HG03045 (cell line): ENCODE measurements at regions not wholly inside any gene's neighbourhood (a gene's known extent, or its start where the extent isn't known, plus 50 kb on each side); places are given as distances from the start of the nearest gene placed in this dataset.
"Not testable (repeated sequence)": the region's sequence is repeated elsewhere in the genome, so short reads cannot be mapped to it uniquely, and the experiment has no call there.

Experiments
- ATAC-seq: cut with Tn5 transposase; IDR thresholded peaks from one replicate; pipeline ENCODE4 v1.9.1; 2021; ENCODE audit warnings: mild to moderate bottlenecking, moderate library complexity; ENCODE audit not compliant: unreplicated experiment

DNA sequence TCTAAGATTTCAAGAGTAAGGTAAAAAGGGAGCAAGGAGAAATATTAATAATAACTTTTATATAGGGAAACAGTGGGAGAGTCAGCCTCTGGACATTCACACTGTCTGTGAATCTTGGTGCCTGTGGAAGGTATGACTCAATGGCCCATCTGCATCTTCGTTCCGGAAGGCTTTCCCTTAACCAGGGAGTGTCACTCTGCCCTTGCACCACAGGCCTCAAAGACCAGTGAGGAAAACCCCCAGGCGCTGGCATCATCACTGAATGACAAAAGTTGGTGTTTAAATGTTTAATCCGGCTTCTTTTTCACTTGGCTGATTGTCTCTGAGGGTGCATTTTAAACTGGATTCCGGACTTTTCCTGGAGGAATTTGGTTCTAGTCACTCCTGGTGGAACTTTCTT lies 522.4 kb upstream of the TLE4 start:
- ATAC-seq, result no peak

GRCh38 chr9:79053598-79053997 lies 518.2 kb upstream of the TLE4 start:
- no peak for ATAC-seq

DNA sequence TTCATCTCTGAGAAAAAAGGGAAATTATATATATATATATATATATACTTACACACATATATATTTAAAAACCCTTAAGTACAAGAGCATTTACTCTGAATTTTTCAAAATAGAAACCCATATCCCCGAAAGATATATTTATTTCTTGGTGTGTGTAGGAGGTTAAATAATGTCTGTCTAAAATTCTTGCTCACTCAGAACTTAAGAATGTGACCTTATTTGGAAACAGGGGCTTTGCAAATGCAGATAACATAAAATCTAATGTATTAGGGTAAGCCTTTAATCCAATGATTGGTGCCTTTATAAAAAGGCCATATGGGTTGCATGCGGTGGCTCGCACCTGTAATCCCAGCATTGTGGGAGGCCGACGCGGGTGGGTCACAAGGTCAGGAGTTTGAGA lies 517.3 kb upstream of the TLE4 start:
- no peak for ATAC-seq

GRCh38 chr9:79056041-79056440 lies 515.7 kb upstream of the TLE4 start:
- ATAC-seq, result no peak

GRCh38 chr9:79057576-79057975 lies 514.2 kb upstream of the TLE4 start:
- no peak for ATAC-seq

- ATAC-seq, result no peak
These were observed 511.0 kb upstream of the TLE4 start for GRCh38 chr9:79060766-79061165.

DNA sequence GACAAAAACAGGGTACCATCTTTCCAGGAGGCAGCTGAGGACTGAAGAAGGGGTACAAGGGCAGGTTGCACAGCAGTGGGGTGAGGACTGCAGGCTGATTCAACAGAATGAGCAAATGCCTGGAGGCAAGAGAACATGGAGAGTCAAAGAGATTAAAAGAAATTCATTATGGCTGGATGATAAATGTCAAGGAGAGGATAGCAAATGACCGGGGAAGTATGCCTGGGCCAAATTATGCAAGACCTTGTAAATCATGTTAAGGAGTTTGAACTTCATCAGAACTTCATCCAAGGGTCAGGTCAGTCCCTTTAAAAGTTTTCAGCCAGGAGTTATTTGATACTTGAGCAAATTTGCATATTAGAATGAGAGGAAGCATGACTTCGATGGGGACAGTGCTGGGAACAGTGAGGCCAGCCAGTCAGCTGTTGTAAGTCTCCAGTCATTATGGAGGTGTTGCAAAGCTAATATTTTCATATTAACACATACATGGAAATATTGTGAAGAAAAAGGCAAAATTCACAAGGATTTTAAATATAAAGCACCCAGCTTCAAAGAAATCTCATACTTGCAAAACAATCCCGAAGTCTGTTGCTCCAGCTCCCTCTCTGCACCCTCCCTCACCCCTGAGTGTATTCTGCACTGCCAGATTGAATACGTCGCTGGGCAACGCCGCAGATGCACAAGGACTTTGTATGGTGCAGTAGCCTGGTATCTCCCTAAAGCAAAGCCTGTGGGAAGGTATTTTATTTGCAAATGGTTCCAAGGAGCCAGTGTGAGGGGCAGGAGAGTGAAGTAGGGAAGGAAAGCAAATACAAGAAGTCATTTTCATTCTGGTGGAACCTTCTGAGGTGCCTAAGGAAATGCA lies 509.8 kb upstream of the TLE4 start:
- ATAC-seq, result no peak

DNA sequence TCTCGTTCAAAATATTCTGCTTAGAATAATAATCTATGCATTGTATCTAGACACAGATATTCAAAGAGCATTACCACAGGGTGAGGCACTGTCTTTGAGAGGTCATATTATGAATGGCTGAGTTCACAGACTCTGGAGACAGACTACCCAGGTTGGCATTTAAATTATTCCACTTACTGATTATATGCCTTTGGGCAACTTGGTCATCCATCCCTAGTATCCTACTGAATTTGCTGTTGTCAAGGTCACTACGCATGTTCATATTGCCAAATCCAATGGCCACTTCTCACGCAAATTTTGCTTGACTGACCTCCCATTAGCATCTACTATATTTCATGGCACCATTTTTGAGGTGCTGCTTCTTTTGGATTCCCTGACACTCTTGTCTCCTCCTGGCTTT lies 498.6 kb upstream of the TLE4 start:
- no peak for ATAC-seq

DNA sequence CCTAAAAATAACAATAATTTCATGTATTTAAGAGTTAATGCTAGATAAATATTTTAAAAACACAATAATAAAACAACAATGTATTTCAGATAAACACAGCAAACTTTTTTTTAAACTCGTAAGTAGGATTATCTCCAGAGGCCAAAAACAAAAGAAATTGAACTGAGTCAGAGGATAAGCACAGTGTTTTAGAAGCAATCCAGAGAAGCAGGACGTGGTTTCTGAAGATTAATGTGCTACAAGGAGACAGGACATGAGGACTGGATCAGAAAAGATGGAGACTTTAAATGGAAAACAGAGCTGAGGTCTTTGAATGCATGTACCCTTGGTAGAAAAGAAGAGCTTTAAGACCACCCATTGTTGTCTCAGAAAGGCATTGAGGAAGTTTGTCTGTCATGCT lies 491.2 kb upstream of the TLE4 start:
- ATAC-seq, result no peak

- no peak for ATAC-seq
These were observed 488.1 kb upstream of the TLE4 start for GRCh38 chr9:79083621-79084020.

GRCh38 chr9:79087133-79087532 lies 484.6 kb upstream of the TLE4 start:
- no peak for ATAC-seq

- no peak for ATAC-seq
These were observed 482.7 kb upstream of the TLE4 start for GRCh38 chr9:79089054-79089560.

GRCh38 chr9:79089851-79090250 lies 481.9 kb upstream of the TLE4 start:
- not testable (repeated sequence) for ATAC-seq

GRCh38 chr9:79103257-79103656 lies 468.5 kb upstream of the TLE4 start:
- ATAC-seq, result not testable (repeated sequence)

GRCh38 chr9:79104216-79104615 lies 467.5 kb upstream of the TLE4 start:
- ATAC-seq, result no peak

GRCh38 chr9:79104951-79105350 lies 466.8 kb upstream of the TLE4 start:
- no peak for ATAC-seq

DNA sequence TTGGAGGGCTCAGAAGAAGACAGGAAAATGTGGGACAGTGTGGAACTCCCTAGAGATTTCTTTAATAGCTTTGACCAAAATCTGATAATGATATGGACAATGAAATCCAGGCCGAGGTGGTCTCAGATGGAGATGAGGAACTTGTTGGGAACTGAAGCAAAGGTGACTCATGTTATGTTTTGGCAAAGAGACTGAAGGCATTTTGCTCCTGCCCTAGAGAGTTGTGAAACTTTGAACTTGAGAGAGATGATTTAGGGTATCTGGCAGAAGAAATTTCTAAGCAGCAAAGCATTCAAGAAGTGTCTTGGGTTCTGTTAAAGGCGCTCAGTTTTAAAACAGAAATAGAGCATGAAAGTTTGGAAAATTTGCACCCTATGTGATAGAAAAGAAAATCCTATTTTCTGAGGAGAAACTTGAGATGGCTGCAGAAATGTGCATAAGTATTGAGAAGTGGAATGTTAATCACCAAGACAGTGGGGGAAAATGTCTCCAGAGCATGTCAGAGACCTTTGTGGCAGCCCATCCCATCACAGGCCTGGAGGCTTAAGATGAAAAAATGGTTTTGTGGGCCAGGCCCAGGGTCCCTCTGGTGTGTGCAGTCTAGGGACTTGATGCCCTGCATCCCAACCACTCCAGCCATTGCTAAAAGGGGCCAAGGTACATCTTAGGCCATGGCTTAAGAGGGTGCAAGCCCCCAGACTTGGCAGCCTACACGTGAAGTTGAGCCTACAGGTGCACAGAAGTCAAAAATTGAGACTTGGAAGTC lies 463.7 kb upstream of the TLE4 start:
- no peak for ATAC-seq

DNA sequence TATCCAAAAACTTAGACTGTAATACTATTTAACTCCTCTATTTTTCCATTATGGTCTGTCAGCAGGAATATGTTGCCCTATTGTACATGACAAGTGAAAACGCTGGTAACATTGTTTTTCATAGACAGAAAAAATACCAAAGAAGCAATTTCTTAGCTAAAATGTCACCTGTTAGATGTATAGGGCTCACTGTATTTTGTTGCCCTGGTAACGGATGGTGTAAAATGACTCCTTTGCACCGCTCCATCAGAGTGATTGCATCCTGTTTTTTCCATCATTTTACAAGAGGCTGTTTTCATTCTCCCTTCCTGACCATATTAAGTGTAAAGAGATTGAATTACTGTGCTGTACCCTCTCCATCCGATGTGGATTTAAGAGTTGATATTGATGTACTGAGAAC lies 460.1 kb upstream of the TLE4 start:
- ATAC-seq, result no peak

- ATAC-seq, result no peak
These were observed 456.6 kb upstream of the TLE4 start for GRCh38 chr9:79115176-79115575.

- no peak for ATAC-seq
These were observed 455.7 kb upstream of the TLE4 start for GRCh38 chr9:79116041-79116440.

GRCh38 chr9:79116709-79117108 lies 455.1 kb upstream of the TLE4 start:
- ATAC-seq, result no peak

DNA sequence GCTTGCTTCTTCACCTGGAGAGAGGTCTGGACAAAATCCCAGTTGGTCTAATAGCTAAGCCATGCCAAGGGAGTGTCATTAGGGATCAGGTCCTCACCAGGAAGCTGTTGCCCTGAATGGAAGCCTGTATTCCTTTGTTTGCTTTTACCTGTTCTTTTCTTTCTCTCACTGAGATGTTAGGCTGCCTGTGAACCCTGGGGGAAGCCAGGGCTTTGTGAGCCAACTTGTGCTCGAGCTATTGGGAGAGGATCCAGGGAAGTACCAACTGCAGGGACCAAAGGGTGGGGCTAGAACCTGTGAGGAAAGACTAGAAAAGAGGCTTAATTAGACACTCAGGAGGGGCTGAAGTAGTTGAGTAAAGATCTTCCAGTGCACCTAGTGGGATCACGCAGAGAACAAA lies 451.2 kb upstream of the TLE4 start:
- ATAC-seq, result no peak
